Endothelial cell of umbilical vein (primary cell): ENCODE measurements at regions not wholly inside any gene's neighbourhood (a gene's known extent, or its start where the extent isn't known, plus 50 kb on each side); places are given as distances from the start of the nearest gene placed in this dataset.

ENCODE experiments used
- BruUV-seq: library from RNA; stranded (reverse); fragments of 400-500 nt; replicated peaks from 2 replicates; lab custom pipeline; 2021; lab: Mats Ljungman, UMichigan
- CTCF ChIA-PET: fragments of 300-600, 350-600 bp; sonication (Branson Sonifier 250); formaldehyde crosslinking; loops from one replicate; lab custom pipeline; 2021; ENCODE audit warnings: antibody characterized with exemption, inconsistent platforms; lab: Charles Lee
- POLR2A ChIA-PET: fragments of 300-600, 350-600 bp; sonication (Branson Sonifier 250); formaldehyde crosslinking; loops from one replicate; lab custom pipeline; 2021; ENCODE audit warnings: antibody characterized with exemption, inconsistent platforms; lab: Charles Lee
- DNase-seq: peaks from one replicate; pipeline ENCODE4 v3.0.0-alpha.2; 2011; ENCODE audit warnings: low read depth, low spot score
- FAIRE-seq: peaks from 2 replicates; lab custom pipeline; 2011; peaks lifted over from hg19 to GRCh38; lab: Jason Lieb, UNC
- H2AFZ ChIP-seq: 2 replicates; pipeline ENCODE4 v1.6.0; 2012; ENCODE audit warnings: low read depth, low read length, control low read depth, inconsistent platforms
- H3K27ac ChIP-seq: 2 replicates; pipeline ENCODE4 v1.5.1; 2011; ENCODE audit warnings: low read depth, mild to moderate bottlenecking, control low read depth, low read length, moderate library complexity; ENCODE audit not compliant: insufficient read depth
- H3K27me3 ChIP-seq, 2 experiments: 2 replicates each; pipeline versions ENCODE4 v1.6.0 to v1.6.1; 2011; ENCODE audit warnings: low read length in 2 of 2, mixed read lengths in 1 of 2; ENCODE audit not compliant: control insufficient read depth in 2 of 2, insufficient read depth in 2 of 2
- H3K36me3 ChIP-seq, 2 experiments: 2 replicates in 1 of 2; 3 replicates in 1 of 2; pipeline ENCODE4 v1.5.1; 2011; ENCODE audit warnings: low read length in 2 of 2, mild to moderate bottlenecking in 1 of 2, moderate library complexity in 1 of 2; ENCODE audit not compliant: control insufficient read depth in 2 of 2, insufficient read depth in 2 of 2; ENCODE audit errors: extremely low read depth in 1 of 2
- H3K4me1 ChIP-seq: 3 replicates; pipeline ENCODE4 v1.5.1; 2011; ENCODE audit warnings: mild to moderate bottlenecking, low read length; ENCODE audit not compliant: control insufficient read depth, insufficient read depth; ENCODE audit errors: extremely low read depth
- H3K4me2 ChIP-seq: 2 replicates; pipeline ENCODE4 v1.6.1; 2011; ENCODE audit warnings: low read length, control low read depth, mixed read lengths; ENCODE audit not compliant: insufficient read depth
- H3K4me3 ChIP-seq, 3 experiments: fragments of 200-600 bp in 1 of 3; sonication (generic), shearing (Covaris generic) in 1 of 3; replicated peaks in 1 of 3; 2 replicates each; pipeline ENCODE4 v1.5.1; 2011 to 2016; ENCODE audit warnings: control low read depth in 3 of 3, low read length in 3 of 3, mild to moderate bottlenecking in 2 of 3, inconsistent platforms in 1 of 3, low read depth in 1 of 3, moderate library complexity in 1 of 3; ENCODE audit not compliant: insufficient read depth in 1 of 3
- H3K79me2 ChIP-seq: 2 replicates; pipeline ENCODE4 v1.6.0; 2012; ENCODE audit warnings: low read length, inconsistent platforms; ENCODE audit not compliant: control insufficient read depth, insufficient read depth
- H3K9ac ChIP-seq: replicated peaks from 2 replicates; pipeline ENCODE3; 2011; ENCODE audit warnings: low read length, control low read depth; ENCODE audit not compliant: insufficient read depth; ENCODE audit errors: extremely low read depth
- H3K9me1 ChIP-seq: replicated peaks from 3 replicates; pipeline ENCODE4 v1.6.0; 2011; ENCODE audit warnings: mild to moderate bottlenecking, low read length; ENCODE audit not compliant: control insufficient read depth, insufficient read depth; ENCODE audit errors: extremely low read depth
- H3K9me3 ChIP-seq: replicated peaks from 2 replicates; pipeline ENCODE4 v1.5.1; 2012; ENCODE audit warnings: low read length, inconsistent platforms; ENCODE audit not compliant: control insufficient read depth, insufficient read depth
- H4K20me1 ChIP-seq: replicated peaks from 2 replicates; pipeline ENCODE3; 2011; ENCODE audit warnings: mild to moderate bottlenecking, low read length; ENCODE audit not compliant: control insufficient read depth, insufficient read depth; ENCODE audit errors: extremely low read depth
- EZH2 ChIP-seq: IDR thresholded peaks from 2 replicates; pipeline ENCODE4 v1.6.1; 2012; ENCODE audit warnings: borderline replicate concordance, low read depth, mild to moderate bottlenecking, moderate library complexity, low read length, inconsistent platforms; ENCODE audit not compliant: severe bottlenecking
- FOS ChIP-seq: IDR thresholded peaks from 2 replicates; pipeline ENCODE4 v1.6.1; 2011; ENCODE audit warnings: mild to moderate bottlenecking, low read length, moderate library complexity, borderline replicate concordance; ENCODE audit not compliant: insufficient read depth
- GATA2 ChIP-seq: IDR thresholded peaks from 2 replicates; pipeline ENCODE4 v1.7.0; 2011; ENCODE audit warnings: low read depth, mild to moderate bottlenecking, moderate library complexity, mixed read lengths, low read length; ENCODE audit not compliant: insufficient read length, insufficient read depth
- JUN ChIP-seq: IDR thresholded peaks from 2 replicates; pipeline ENCODE4 v1.6.1; 2011; ENCODE audit warnings: borderline replicate concordance, low read depth; ENCODE audit not compliant: insufficient read length, insufficient read depth
- MYC ChIP-seq: IDR thresholded peaks from one replicate; pipeline ENCODE4 v1.6.1; 2011; ENCODE audit warnings: mild to moderate bottlenecking, low read depth, low read length
- POLR2A ChIP-seq: IDR thresholded peaks from 2 replicates; pipeline ENCODE4 v1.6.1; 2012; ENCODE audit warnings: low read depth, mild to moderate bottlenecking, control low read depth, low read length
- POLR2AphosphoS5 ChIP-seq: IDR thresholded peaks from 2 replicates; pipeline ENCODE4 v1.6.1; 2012; ENCODE audit warnings: low read depth, mild to moderate bottlenecking, control low read depth, low read length, moderate library complexity; ENCODE audit not compliant: insufficient read depth
- dilution Hi-C: fragments of 300-500 bp; cut with MboI; formaldehyde crosslinking; loops from one replicate; pipeline ENCODE4 v1.15.0; 2019; ENCODE audit warnings: low sequenced_read_pairs; ENCODE audit not compliant: extremely low pct_ligation_motif_present
- intact Hi-C: fragments of 100-400 bp; cut with micrococcal nuclease; formaldehyde crosslinking; loops from one replicate; pipeline ENCODE4 v1.10.0; 2022
- TF ChIP-seq, protein P1 (sequence below): IDR thresholded peaks from 2 replicates; pipeline ENCODE4 v1.6.1; 2011; ENCODE audit not compliant: insufficient read depth, insufficient read length
- TF ChIP-seq, protein P2 (sequence below), 2 donors: IDR thresholded peaks; 1 replicate in 1 of 2; 2 replicates in 1 of 2; pipeline ENCODE4 v1.5.1; 2011; ENCODE audit warnings: low read length in 2 of 2, mild to moderate bottlenecking in 2 of 2, moderate library complexity in 2 of 2, control low read depth in 1 of 2, inconsistent platforms in 1 of 2, low read depth in 1 of 2; ENCODE audit not compliant: insufficient read depth in 1 of 2; ENCODE audit errors: extremely low read depth in 1 of 2

DNA sequence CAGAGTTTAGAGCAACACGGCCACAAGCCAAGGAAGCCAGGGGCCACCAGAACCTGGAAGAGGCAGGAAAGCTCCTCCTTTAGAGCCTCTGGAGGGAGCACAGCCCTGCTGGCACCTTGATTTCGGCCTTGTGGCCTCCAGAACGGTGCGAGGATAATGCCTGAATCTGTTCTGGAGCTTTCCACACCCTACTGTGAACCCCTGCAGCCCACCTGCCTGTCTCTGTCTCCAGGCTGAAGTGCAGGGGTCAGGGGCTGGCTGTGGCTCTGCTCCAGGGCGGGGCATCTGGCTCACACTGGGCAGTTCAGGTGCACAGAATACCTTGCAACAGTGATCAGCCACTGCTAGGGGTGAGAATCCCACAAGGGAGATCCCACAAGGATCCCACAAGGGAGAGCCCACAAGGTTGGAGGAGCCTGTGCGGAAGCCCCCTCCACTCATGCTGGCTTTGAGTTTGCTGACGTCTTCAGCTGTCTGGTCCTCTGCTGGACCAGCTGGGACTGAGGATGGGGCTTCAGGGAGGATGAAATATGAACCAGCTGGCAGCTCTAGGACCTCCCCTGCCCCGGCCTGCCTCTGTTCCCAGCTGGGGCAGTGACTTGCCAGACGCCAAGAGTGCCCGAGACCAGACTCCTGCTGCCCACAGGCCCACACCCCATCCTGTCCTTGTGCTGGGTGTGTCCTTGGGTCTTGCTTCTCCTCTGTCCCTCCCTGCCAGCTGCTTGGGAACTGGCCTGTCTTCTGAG, 56.4 kb upstream of the OTOS start:
- H3K4me1 ChIP-seq: no peaks in the 10 kb centered on the region
- no peak overlapping the region for H3K27ac ChIP-seq
- dilution Hi-C loops (no loop called here), intact Hi-C loops (no loop called here)
- H3K4me3 ChIP-seq: no peak overlapping the region
- no peak for TF ChIP-seq FOS
- no peak for TF ChIP-seq POLR2A
- TF ChIP-seq GATA2: no peak
- no peak for TF ChIP-seq MYC
- no peak for TF ChIP-seq EZH2
- TF ChIP-seq, protein P1, sequence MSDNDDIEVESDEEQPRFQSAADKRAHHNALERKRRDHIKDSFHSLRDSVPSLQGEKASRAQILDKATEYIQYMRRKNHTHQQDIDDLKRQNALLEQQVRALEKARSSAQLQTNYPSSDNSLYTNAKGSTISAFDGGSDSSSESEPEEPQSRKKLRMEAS: no peak
- TF ChIP-seq, protein P2, sequence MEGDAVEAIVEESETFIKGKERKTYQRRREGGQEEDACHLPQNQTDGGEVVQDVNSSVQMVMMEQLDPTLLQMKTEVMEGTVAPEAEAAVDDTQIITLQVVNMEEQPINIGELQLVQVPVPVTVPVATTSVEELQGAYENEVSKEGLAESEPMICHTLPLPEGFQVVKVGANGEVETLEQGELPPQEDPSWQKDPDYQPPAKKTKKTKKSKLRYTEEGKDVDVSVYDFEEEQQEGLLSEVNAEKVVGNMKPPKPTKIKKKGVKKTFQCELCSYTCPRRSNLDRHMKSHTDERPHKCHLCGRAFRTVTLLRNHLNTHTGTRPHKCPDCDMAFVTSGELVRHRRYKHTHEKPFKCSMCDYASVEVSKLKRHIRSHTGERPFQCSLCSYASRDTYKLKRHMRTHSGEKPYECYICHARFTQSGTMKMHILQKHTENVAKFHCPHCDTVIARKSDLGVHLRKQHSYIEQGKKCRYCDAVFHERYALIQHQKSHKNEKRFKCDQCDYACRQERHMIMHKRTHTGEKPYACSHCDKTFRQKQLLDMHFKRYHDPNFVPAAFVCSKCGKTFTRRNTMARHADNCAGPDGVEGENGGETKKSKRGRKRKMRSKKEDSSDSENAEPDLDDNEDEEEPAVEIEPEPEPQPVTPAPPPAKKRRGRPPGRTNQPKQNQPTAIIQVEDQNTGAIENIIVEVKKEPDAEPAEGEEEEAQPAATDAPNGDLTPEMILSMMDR (IDR thresholded peaks at IDR 0.05; ENCODE audit: extremely low read depth in 1 of 2, insufficient read depth in 1 of 2, low read depth in 1 of 2, low read length in 2 of 2): no peak
- TF ChIP-seq POLR2AphosphoS5: no peak
- TF ChIP-seq JUN: no peak
- H3K9ac ChIP-seq: no peak overlapping the region
- FAIRE-seq: no peak
- H4K20me1 ChIP-seq: no peaks in the 10 kb centered on the region
- H3K36me3 ChIP-seq: no peaks in the 10 kb centered on the region
- no peaks in the 10 kb centered on the region for H3K79me2 ChIP-seq
- no peaks in the 10 kb centered on the region for H3K9me1 ChIP-seq
- H3K9me3 ChIP-seq: no peaks in the 10 kb centered on the region
- CTCF ChIA-PET: no interaction called here
- POLR2A ChIA-PET: no interaction called here
- H3K27me3 ChIP-seq: no peaks in the 10 kb centered on the region
- no TSS peak for BruUV-seq
- DNase-seq: no peak
- H2AFZ ChIP-seq: no peak overlapping the region
- H3K4me2 ChIP-seq: no peak overlapping the region
